ENCODE measurements at regions not wholly inside any gene's neighbourhood (a gene's known extent, or its start where the extent isn't known, plus 50 kb on each side); places are given as distances from the start of the nearest gene placed in this dataset.

DNA sequence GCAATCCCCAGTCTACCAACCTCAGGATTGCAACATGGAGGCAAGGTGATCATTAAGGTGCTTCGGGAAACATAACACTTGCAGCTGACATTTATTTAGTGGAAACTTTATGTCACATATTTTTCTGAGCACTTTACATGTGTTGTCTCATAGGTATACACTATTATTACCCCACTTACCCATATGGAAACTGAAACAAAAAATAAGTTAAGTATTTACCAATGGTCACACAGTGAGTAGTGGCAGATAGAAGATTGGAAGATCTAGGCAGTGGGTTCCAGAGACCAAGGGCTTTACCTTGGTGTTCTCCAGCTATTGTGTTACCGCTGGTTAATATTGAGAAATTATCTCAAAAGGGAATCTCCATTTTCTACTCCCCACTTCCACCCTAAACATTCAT is 1279.1 kb upstream of the SORCS1 start:
- Histone ChIP-seq H3K36me3 (no peaks in the 10 kb centered on the region), H3K27me3 (replicated peaks) (no peaks in the 10 kb centered on the region), H3K27ac (no peak overlapping the region), H3K9me3 (replicated peaks) (0 out of 2 replicates have a peak, but pooled peaks cover 2% of the 10 kb centered on the region), H3K4me3 (no peak overlapping the region), H3K4me1 (replicated peaks) (no peaks in the 10 kb centered on the region)
- DNase-seq (ENCODE audit: low read depth in 1 of 2, low spot score in 2 of 2) = no peak

DNA sequence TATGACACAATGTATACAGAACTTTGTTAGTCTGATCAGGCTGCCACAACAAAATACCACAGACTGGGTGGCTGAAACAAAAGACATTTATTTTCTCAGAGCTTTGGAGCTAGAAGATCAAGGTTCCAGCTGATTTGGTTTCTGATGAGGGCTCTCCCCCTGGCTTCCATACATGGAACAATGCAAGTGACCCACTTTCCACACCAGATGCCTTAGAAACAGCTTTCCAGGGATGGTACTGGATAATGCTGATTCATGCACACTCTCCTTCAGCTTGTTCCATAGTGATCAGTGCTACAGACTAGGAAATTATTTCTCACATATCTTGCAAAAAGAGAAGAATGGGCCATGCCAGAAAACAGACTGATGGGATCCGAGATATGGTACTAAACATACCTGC is 1274.9 kb upstream of the SORCS1 start:
- H3K9me3 ChIP-seq (replicated peaks) = 0 out of 2 replicates have a peak, but pooled peaks cover 4% of the 10 kb centered on the region
- DNase-seq (ENCODE audit: low read depth in 1 of 2, low spot score in 2 of 2) = no peak

DNA sequence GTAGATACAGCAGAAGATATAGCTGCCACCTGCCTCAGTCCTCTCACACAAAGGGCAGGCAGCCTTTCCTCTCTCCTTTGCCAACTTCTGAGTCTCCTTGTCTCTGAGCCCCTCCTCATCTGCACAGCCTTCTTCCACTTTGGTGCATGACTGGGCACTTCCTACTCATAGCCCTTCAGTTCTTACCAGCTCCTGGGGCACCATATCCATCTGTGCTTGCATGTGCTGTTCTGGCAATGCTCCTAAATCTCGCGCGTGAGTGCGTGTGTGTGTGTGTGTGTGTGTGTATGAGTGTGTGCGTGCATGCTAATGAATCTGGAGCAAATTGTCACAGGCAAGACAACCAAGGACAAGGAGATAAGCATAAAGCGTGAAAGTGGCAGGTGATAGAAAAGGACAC is 1271.6 kb upstream of the SORCS1 start:
- Histone ChIP-seq H3K27ac (no peak overlapping the region), H3K4me3 (no peak overlapping the region), H3K36me3 (no peaks in the 10 kb centered on the region), H3K27me3 (replicated peaks) (no peaks in the 10 kb centered on the region), H3K9me3 (replicated peaks) (0 out of 2 replicates have a peak, but pooled peaks cover 4% of the 10 kb centered on the region), H3K4me1 (replicated peaks) (no peaks in the 10 kb centered on the region)
- DNase-seq (ENCODE audit: low read depth in 1 of 2, low spot score in 2 of 2) = no peak

More for the DNA sequence above, 1274.9 kb upstream of the SORCS1 start:
- Histone ChIP-seq H3K27me3 (replicated peaks) (no peaks in the 10 kb centered on the region), H3K27ac (no peak overlapping the region), H3K36me3 (no peaks in the 10 kb centered on the region), H3K4me1 (replicated peaks) (no peaks in the 10 kb centered on the region), H3K4me3 (no peak overlapping the region)

DNA sequence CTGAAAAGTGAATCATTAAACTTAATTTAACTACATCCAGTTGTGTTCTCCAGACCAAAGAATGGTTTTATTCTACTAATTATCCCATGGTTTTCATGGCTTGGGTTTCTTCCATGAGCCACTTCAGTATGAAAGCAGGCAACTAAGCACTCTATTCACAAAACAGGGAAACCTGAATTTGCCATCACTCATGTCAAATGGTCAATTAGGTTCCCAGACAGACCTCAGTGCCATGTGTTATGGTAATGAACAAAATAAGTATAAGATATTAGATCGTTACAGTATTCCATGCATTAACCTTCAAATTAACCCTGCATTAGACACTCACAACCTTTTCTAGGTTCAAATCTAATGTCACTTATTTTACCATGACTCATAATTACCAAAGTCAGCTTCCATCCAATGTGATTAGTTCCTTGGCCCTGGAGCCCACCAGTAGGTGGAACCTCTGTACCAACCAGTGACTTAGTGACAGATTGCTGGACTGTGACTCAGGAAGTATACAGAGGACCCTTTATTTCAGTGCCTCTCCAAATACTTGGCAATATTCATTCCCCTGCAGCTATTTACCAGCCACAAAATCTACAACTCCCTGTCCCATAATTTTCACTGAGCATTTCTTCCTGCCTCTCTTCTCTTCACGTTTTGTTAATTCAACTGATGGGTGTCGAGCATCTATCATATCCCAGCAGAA is 1270.2 kb upstream of the SORCS1 start:
- no peak for DNase-seq (ENCODE audit: low read depth in 1 of 2, low spot score in 2 of 2)
- Histone ChIP-seq H3K36me3 (no peaks in the 10 kb centered on the region), H3K9me3 (replicated peaks) (0 out of 2 replicates have a peak, but pooled peaks cover 4% of the 10 kb centered on the region), H3K4me1 (replicated peaks) (no peaks in the 10 kb centered on the region), H3K27me3 (replicated peaks) (no peaks in the 10 kb centered on the region), H3K4me3 (no peak overlapping the region), H3K27ac (no peak overlapping the region)

DNA sequence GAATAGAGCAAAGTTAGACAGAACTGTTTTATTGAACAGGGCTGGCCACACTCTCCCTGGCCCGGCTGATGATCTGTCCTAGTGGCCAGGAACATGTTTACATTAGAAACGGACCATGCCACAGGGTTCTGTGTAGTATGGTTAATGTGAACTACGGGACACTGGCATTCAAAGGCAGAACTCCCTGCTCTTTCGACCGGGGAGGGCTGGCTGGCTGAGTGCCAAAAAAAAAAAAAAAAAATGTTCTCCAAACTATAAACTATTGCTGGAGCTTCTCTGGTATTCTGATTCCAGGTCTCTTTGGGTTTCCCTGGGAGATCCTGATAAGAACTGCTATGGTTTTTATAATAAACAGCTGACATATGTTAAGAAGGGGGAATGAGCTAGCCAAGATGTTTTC is 1262.6 kb upstream of the SORCS1 start:
- Histone ChIP-seq H3K27ac (no peak overlapping the region), H3K4me3 (no peak overlapping the region), H3K36me3 (no peaks in the 10 kb centered on the region), H3K9me3 (replicated peaks) (no peaks in the 10 kb centered on the region), H3K4me1 (replicated peaks) (no peaks in the 10 kb centered on the region), H3K27me3 (replicated peaks) (no peaks in the 10 kb centered on the region)
- no peak for DNase-seq (ENCODE audit: low read depth in 1 of 2, low spot score in 2 of 2)

DNA sequence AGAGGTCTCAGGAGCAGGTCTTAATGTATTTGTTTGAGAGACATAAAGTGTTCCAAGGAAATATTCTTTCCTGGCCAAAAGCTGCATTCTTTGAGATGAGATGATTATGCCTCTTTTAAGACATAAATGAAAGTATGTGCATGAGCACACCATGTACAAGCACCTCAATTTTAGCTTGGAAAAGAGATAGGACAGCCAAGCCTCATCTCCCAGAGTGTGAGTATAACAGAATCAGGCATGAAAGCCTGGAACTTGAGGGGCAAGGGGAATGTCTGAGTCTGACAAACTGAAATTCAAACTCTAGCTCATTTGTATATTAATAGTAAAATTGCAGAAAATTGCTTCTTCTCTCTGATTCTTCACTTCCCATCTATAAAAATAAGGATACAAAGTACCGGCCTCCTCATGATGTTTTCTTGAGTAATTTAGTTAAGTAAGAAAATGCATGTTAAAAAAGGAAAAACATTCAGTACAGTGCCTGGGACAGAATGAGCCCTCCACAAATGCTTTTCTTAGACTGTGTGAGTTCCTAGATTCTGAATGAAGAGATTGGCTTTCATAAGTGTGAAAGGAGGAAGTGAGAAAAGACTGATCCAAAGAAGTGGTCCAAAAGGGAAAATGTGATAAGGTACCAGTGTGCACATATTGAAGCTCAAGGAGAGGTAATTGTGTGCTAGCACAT is 1260.9 kb upstream of the SORCS1 start:
- Histone ChIP-seq H3K9me3 (replicated peaks) (no peaks in the 10 kb centered on the region), H3K36me3 (no peaks in the 10 kb centered on the region), H3K4me3 (no peak overlapping the region), H3K27ac (no peak overlapping the region), H3K27me3 (replicated peaks) (no peaks in the 10 kb centered on the region), H3K4me1 (replicated peaks) (no peaks in the 10 kb centered on the region)
- no peak for DNase-seq (ENCODE audit: low read depth in 1 of 2, low spot score in 2 of 2)

DNA sequence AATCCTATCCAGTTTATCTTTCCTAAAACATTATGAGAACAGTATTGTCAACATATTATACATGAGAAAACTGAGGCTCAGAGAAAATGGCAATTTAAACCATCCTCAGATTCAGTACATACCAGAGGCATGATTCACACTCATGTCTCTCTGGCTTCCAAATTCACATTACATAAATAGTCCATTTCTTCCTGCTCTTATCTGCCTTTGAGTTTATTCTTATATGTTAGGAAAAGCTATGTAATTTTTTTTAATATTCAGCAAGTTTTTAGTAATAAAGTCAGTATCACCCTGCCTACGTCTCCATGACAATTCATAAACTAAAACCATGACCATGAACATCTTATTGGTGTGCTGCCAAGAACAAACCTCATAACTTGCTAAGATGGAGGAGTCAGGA is 1260.2 kb upstream of the SORCS1 start:
- DNase-seq (ENCODE audit: low read depth in 1 of 2, low spot score in 2 of 2) = no peak
- no peak overlapping the region for H3K4me3 ChIP-seq
- H3K27me3 ChIP-seq (replicated peaks) = no peaks in the 10 kb centered on the region
- H3K36me3 ChIP-seq = no peaks in the 10 kb centered on the region
- H3K27ac ChIP-seq = no peak overlapping the region
- no peaks in the 10 kb centered on the region for H3K4me1 ChIP-seq (replicated peaks)
- no peaks in the 10 kb centered on the region for H3K9me3 ChIP-seq (replicated peaks)

DNA sequence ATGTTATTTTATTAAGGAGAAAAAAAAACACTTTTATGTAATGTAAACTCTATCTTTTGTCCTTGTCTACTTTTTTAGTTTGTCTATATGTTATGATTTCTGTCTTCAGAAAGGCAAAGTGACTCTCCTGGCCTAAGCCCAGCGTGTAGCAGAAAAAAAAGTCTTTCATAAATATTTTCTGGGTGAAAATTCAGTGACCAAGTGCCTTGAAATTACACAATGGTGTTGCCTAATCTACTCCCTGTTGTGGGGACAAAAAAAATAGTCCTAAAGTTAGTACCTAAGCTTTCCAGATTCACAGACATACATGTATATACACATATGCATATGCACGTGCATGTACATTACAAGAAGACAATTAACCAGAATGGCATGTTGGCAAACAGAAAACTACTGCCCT is 1257.8 kb upstream of the SORCS1 start:
- no peaks in the 10 kb centered on the region for H3K27me3 ChIP-seq (replicated peaks)
- no peaks in the 10 kb centered on the region for H3K9me3 ChIP-seq (replicated peaks)
- no peak overlapping the region for H3K27ac ChIP-seq
- no peaks in the 10 kb centered on the region for H3K4me1 ChIP-seq (replicated peaks)
- no peak overlapping the region for H3K4me3 ChIP-seq
- no peaks in the 10 kb centered on the region for H3K36me3 ChIP-seq
- no peak for DNase-seq (ENCODE audit: low read depth in 1 of 2, low spot score in 2 of 2)

DNA sequence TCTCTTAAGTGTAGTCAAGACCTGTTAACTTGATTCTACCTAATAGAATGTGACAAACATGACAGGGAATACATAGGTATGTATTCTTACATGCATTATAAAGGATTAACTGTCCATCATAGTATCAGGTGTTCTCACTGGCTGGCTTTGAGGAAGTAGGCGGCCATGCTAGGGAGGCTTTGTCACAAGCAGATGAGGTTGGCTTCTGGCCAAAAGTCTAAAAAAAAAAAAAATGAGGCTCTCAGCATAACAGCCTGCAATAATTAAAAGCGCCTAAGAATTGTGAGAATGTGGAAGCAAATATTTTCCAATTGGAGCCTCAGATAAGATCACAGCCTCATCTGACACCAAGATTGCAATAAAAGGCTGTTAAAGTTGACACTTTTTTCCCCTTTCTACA is 1256.8 kb upstream of the SORCS1 start:
- Histone ChIP-seq H3K4me1 (replicated peaks) (no peaks in the 10 kb centered on the region), H3K36me3 (no peaks in the 10 kb centered on the region)
- no peak for DNase-seq (ENCODE audit: low read depth in 1 of 2, low spot score in 2 of 2)

DNA sequence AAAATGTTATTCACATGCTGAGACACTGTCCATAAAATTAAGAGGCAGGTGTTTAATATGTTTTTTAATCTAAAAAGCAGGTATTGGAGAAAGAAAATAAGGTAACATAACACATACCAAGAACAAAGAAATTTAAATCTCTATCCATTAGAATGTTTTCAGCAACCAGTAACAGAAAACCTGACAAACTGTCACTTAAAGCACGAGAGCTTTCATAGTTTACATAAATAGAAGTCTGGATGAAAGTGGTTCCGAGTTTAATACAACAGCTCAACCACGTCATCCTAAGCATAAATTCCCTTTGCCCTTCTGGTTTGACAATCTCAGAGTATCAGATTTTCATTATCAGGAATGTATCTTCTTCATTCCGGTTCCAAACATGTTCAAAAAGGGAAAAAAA is 1249.4 kb upstream of the SORCS1 start:
- Histone ChIP-seq H3K4me1 (replicated peaks) (no peaks in the 10 kb centered on the region), H3K9me3 (replicated peaks) (no peaks in the 10 kb centered on the region), H3K27me3 (replicated peaks) (no peaks in the 10 kb centered on the region), H3K4me3 (no peak overlapping the region), H3K36me3 (no peaks in the 10 kb centered on the region), H3K27ac (no peak overlapping the region)
- DNase-seq (ENCODE audit: low read depth in 1 of 2, low spot score in 2 of 2) = no peak

More for the DNA sequence above, 1256.8 kb upstream of the SORCS1 start:
- no peaks in the 10 kb centered on the region for H3K9me3 ChIP-seq (replicated peaks)
- H3K27me3 ChIP-seq (replicated peaks) = no peaks in the 10 kb centered on the region
- no peak overlapping the region for H3K27ac ChIP-seq
- no peak overlapping the region for H3K4me3 ChIP-seq

DNA sequence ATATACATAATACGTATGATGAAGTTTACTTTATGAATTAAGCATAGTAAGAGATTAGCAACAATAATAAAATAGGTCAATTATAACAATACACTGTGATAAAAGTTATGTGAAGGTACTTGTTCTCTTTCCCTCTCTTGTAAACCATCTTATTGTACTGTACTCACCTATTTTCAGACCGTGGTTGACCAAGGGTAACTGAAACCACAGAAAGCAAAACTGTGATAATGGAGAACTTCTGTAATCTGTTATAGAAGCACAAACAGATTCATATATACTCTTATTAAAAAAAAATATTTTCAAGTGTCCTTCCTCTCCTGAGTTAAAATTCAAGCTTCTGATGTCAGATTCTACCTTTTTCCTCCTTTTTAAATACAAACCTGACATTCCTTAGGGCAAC is 1247.8 kb upstream of the SORCS1 start:
- Histone ChIP-seq H3K27ac (no peak overlapping the region), H3K4me1 (replicated peaks) (no peaks in the 10 kb centered on the region), H3K27me3 (replicated peaks) (no peaks in the 10 kb centered on the region), H3K9me3 (replicated peaks) (no peaks in the 10 kb centered on the region), H3K36me3 (no peaks in the 10 kb centered on the region), H3K4me3 (no peak overlapping the region)
- no peak for DNase-seq (ENCODE audit: low read depth in 1 of 2, low spot score in 2 of 2)

DNA sequence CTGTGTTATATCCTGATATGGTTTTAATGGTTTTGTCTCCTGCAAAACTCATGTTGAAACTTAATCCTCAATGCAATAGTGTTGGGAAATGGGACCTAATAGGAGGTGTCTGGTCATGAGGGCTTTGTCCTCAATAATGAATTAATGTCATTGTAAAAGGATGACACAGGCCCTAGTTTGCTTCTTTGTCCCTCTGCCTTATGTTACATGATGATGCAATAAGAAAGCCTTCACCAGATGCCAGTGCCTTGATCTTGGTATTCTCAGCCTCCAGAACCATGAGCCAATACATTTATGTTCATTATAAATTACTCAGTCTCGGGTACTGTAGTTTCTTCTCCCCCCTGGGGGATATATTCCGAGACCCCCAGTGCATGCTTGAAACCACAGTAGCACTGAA is 1247.4 kb upstream of the SORCS1 start:
- no peak for DNase-seq (ENCODE audit: low read depth in 1 of 2, low spot score in 2 of 2)
- H3K36me3 ChIP-seq = no peaks in the 10 kb centered on the region
- no peak overlapping the region for H3K4me3 ChIP-seq
- H3K9me3 ChIP-seq (replicated peaks) = no peaks in the 10 kb centered on the region
- H3K27ac ChIP-seq = no peak overlapping the region
- no peaks in the 10 kb centered on the region for H3K27me3 ChIP-seq (replicated peaks)
- no peaks in the 10 kb centered on the region for H3K4me1 ChIP-seq (replicated peaks)

DNA sequence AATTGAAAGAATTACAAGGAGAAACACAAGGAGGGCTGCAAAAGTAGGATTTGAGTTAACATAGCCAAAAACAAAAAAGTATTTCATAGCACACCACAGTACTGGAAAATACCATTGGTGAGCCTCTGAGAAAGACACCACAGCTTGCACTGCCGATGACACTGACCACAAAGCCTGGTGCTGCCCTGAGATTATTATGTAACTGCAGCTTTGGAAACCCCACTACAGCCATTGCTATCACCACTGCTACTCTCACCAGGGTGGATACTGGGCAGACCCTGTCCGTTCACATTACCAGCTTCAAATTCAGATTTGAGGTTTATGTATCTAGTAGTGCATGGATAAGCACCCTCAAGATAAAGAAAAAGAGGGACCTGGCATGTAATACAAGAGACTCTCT is 1246.7 kb upstream of the SORCS1 start:
- Histone ChIP-seq H3K27ac (no peak overlapping the region), H3K4me1 (replicated peaks) (no peaks in the 10 kb centered on the region), H3K27me3 (replicated peaks) (no peaks in the 10 kb centered on the region), H3K4me3 (no peak overlapping the region), H3K36me3 (no peaks in the 10 kb centered on the region), H3K9me3 (replicated peaks) (no peaks in the 10 kb centered on the region)
- DNase-seq (ENCODE audit: low read depth in 1 of 2, low spot score in 2 of 2) = no peak

DNA sequence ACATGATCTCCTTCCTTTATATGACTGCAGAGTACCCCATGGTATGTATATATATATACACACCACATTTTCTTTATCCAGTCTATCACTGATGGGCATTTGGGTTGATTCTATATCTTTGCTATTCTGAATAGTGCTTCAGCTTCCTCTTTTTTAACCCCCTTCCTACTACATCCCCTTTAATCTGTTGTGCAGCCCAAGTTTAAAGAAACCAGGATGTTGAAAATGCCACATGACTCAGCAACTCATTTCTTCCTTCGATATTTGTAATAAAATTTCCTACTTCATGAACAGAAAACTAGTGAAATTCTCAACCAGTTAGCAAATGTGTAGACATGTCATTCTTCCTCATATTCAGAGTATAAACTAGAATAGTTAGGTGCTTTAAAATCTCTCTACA is 1245.7 kb upstream of the SORCS1 start:
- no peak for DNase-seq (ENCODE audit: low read depth in 1 of 2, low spot score in 2 of 2)
- H3K4me3 ChIP-seq = no peak overlapping the region
- no peaks in the 10 kb centered on the region for H3K27me3 ChIP-seq (replicated peaks)
- H3K9me3 ChIP-seq (replicated peaks) = no peaks in the 10 kb centered on the region
- H3K36me3 ChIP-seq = no peaks in the 10 kb centered on the region
- no peaks in the 10 kb centered on the region for H3K4me1 ChIP-seq (replicated peaks)
- H3K27ac ChIP-seq = no peak overlapping the region

All from SJSA1 (cell line).